Neural cell (in vitro differentiated cells): ENCODE measurements at regions not wholly inside any gene's neighbourhood (a gene's known extent, or its start where the extent isn't known, plus 50 kb on each side); places are given as distances from the start of the nearest gene placed in this dataset.

Experiments
- H2AFZ ChIP-seq: fragments of 200-600, 300-800 bp; sonication (generic), shearing (Covaris generic); 2 replicates; pipeline ENCODE4 v1.6.0; 2014; ENCODE audit warnings: low read depth, mild to moderate bottlenecking, antibody characterized with exemption, low read length, moderate library complexity
- H3F3A ChIP-seq: fragments of 200-600 bp; shearing (Covaris generic); 2 replicates; pipeline ENCODE4 v1.6.1; 2016; ENCODE audit warnings: mild to moderate bottlenecking, moderate library complexity, mixed read lengths, antibody characterized with exemption, low read length; ENCODE audit not compliant: insufficient read depth, poor library complexity, severe bottlenecking
- H3K27ac ChIP-seq: fragments of 200-600, 300-800 bp; sonication (generic), shearing (Covaris generic); 2 replicates; pipeline ENCODE4 v1.5.1; 2014; ENCODE audit warnings: mild to moderate bottlenecking, low read length, moderate library complexity
- H3K27me3 ChIP-seq: fragments of 300-800, 200-600 bp; sonication (generic), shearing (Covaris generic); 2 replicates; pipeline ENCODE4 v1.6.0; 2014; ENCODE audit warnings: mild to moderate bottlenecking, low read depth, low read length, moderate library complexity; ENCODE audit not compliant: insufficient read depth
- H3K36me3 ChIP-seq: fragments of 300-800, 200-600 bp; sonication (generic), shearing (Covaris generic); 2 replicates; pipeline ENCODE4 v1.5.1; 2014; ENCODE audit warnings: mild to moderate bottlenecking, antibody characterized with exemption, low read length, moderate library complexity; ENCODE audit not compliant: insufficient read depth
- H3K4me2 ChIP-seq: fragments of 300-800, 200-600 bp; sonication (generic), shearing (Covaris generic); 2 replicates; pipeline ENCODE4 v1.6.0; 2014; ENCODE audit warnings: mild to moderate bottlenecking, low read length
- H3K4me3 ChIP-seq: fragments of 300-800, 200-600 bp; sonication (generic), shearing (Covaris generic); 2 replicates; pipeline ENCODE4 v1.5.1; 2014; ENCODE audit warnings: mild to moderate bottlenecking, low read length, moderate library complexity
- H3K79me2 ChIP-seq: fragments of 200-600 bp; shearing (Covaris generic); replicated peaks from 2 replicates; pipeline ENCODE4 v1.6.0; 2014; ENCODE audit warnings: mild to moderate bottlenecking, low read length, moderate library complexity; ENCODE audit not compliant: insufficient read depth
- H3K9ac ChIP-seq: fragments of 300-800, 200-600 bp; sonication (generic), shearing (Covaris generic); 2 replicates; pipeline ENCODE4 v1.6.1; 2016; ENCODE audit warnings: mild to moderate bottlenecking, low read length, mixed read lengths
- H3K9me2 ChIP-seq: fragments of 200-600 bp; shearing (Covaris generic); 2 replicates; pipeline ENCODE4 v1.6.1; 2016; ENCODE audit warnings: mild to moderate bottlenecking, low read length, mixed read lengths; ENCODE audit not compliant: insufficient read depth
- H3K9me3 ChIP-seq: fragments of 200-600, 300-800 bp; sonication (generic), shearing (Covaris generic); 2 replicates; pipeline ENCODE4 v1.6.1; 2016; ENCODE audit warnings: mild to moderate bottlenecking, mixed run types, low read length, moderate library complexity, mixed read lengths
- H4K20me1 ChIP-seq: fragments of 200-600 bp; shearing (Covaris generic); 2 replicates; pipeline ENCODE4 v1.6.1; 2016; ENCODE audit warnings: mild to moderate bottlenecking, mixed run types; ENCODE audit not compliant: insufficient read depth
- CTCF ChIP-seq: fragments of 450-650 bp; IDR thresholded peaks from 2 replicates; pipeline ENCODE4 v1.5.1; 2014; ENCODE audit warnings: antibody characterized with exemption, mild to moderate bottlenecking, moderate library complexity; ENCODE audit not compliant: poor library complexity, severe bottlenecking
- EP300 ChIP-seq: fragments of 450-650 bp; conservative IDR thresholded peaks from 2 replicates; pipeline ENCODE4 v1.6.1; 2014; ENCODE audit warnings: antibody characterized with exemption, mild to moderate bottlenecking, moderate library complexity; ENCODE audit not compliant: poor library complexity, severe bottlenecking
- EZH2 ChIP-seq: fragments of 200-600, 300-800 bp; shearing (Covaris generic), sonication (generic); IDR thresholded peaks from 2 replicates; pipeline ENCODE4 v1.6.1; 2014; ENCODE audit warnings: antibody characterized with exemption, low read length, borderline replicate concordance, mild to moderate bottlenecking; ENCODE audit not compliant: insufficient read depth, poor library complexity, severe bottlenecking
- MXI1 ChIP-seq: fragments of 450-650 bp; conservative IDR thresholded peaks from 2 replicates; pipeline ENCODE4 v1.6.1; 2014; ENCODE audit warnings: antibody characterized with exemption, mild to moderate bottlenecking; ENCODE audit not compliant: poor library complexity, severe bottlenecking
- POLR2AphosphoS5 ChIP-seq: IDR thresholded peaks from 2 replicates; pipeline ENCODE4 v1.6.1; 2012
- RAD21 ChIP-seq: fragments of 450-650 bp; conservative IDR thresholded peaks from 2 replicates; pipeline ENCODE4 v1.6.1; 2014; ENCODE audit warnings: antibody characterized with exemption, mild to moderate bottlenecking, moderate library complexity
- REST ChIP-seq: IDR thresholded peaks from 2 replicates; pipeline ENCODE4 v1.6.1; 2012; ENCODE audit warnings: borderline replicate concordance
- SMC3 ChIP-seq: fragments of 450-650 bp; conservative IDR thresholded peaks from 2 replicates; pipeline ENCODE4 v1.6.1; 2014; ENCODE audit warnings: antibody characterized with exemption, mild to moderate bottlenecking, moderate library complexity; ENCODE audit not compliant: poor library complexity
- TAF1 ChIP-seq: IDR thresholded peaks from 2 replicates; pipeline ENCODE4 v1.6.1; 2012; ENCODE audit warnings: low read depth

- Histone ChIP-seq H3K4me2 (no peak overlapping the region), H3K79me2 (no peaks in the 10 kb centered on the region), H3K4me3 (no peak overlapping the region), H3K9me3 (no peaks in the 10 kb centered on the region), H3K9me2 (no peaks in the 10 kb centered on the region), H2AFZ (no peak overlapping the region), H3K27ac (no peak overlapping the region), H3K9ac (no peak overlapping the region), H3F3A (no peaks in the 10 kb centered on the region), H4K20me1 (no peaks in the 10 kb centered on the region), H3K36me3 (no peaks in the 10 kb centered on the region), H3K27me3 (no peaks in the 10 kb centered on the region)
- TF ChIP-seq TAF1 = no peak
- TF ChIP-seq CTCF = no peak
- no peak for TF ChIP-seq MXI1
- TF ChIP-seq EP300 = no peak
- TF ChIP-seq EZH2 = no peak
- no peak for TF ChIP-seq RAD21
- no peak for TF ChIP-seq SMC3
- no peak for TF ChIP-seq REST
- TF ChIP-seq POLR2AphosphoS5 = no peak
These were observed 1315.1 kb upstream of the PCDH7 start for GRCh38 chr4:29405116-29405515.

GRCh38 chr4:29415771-29416170, 1304.4 kb upstream of the PCDH7 start:
- no peak overlapping the region for H2AFZ ChIP-seq
- no peak overlapping the region for H3K4me3 ChIP-seq
- no peak overlapping the region for H3K27ac ChIP-seq
- TF ChIP-seq TAF1 (no peak), RAD21 (no peak), REST (no peak), MXI1 (no peak), EP300 (no peak), CTCF (no peak), POLR2AphosphoS5 (no peak), SMC3 (no peak), EZH2 (no peak)
- H4K20me1 ChIP-seq = no peaks in the 10 kb centered on the region
- H3K9me3 ChIP-seq = no peaks in the 10 kb centered on the region
- H3K9me2 ChIP-seq = no peaks in the 10 kb centered on the region
- no peaks in the 10 kb centered on the region for H3K79me2 ChIP-seq
- H3K4me2 ChIP-seq = no peak overlapping the region
- H3K9ac ChIP-seq = no peak overlapping the region
- H3K27me3 ChIP-seq = no peaks in the 10 kb centered on the region
- H3F3A ChIP-seq = no peaks in the 10 kb centered on the region
- no peaks in the 10 kb centered on the region for H3K36me3 ChIP-seq
